HL-60 (cell line): ENCODE measurements at regions not wholly inside any gene's neighbourhood (a gene's known extent, or its start where the extent isn't known, plus 50 kb on each side); places are given as distances from the start of the nearest gene placed in this dataset.

ENCODE experiments used
- DNase-seq, 2 experiments: peaks; one replicate each; pipeline ENCODE4 v3.0.0-alpha.2; 2010 to 2020; ENCODE audit warnings: low read depth in 1 of 2, low spot score in 1 of 2
- H3K27ac ChIP-seq: fragments of 250-450 bp; sonication (Bioruptor Pico); replicated peaks from 2 replicates; pipeline ENCODE4 v1.5.1; 2020; ENCODE audit warnings: mild to moderate bottlenecking, moderate library complexity
- H3K27me3 ChIP-seq: fragments of 250-450 bp; sonication (Bioruptor Pico); 2 replicates; pipeline ENCODE4 v1.5.1; 2021; ENCODE audit warnings: mild to moderate bottlenecking, moderate library complexity; ENCODE audit not compliant: insufficient read depth, poor library complexity, severe bottlenecking
- H3K4me3 ChIP-seq: replicated peaks from 2 replicates; pipeline ENCODE4 v1.5.1; 2011; ENCODE audit warnings: mild to moderate bottlenecking, control low read depth, low read length; ENCODE audit not compliant: insufficient read depth
- CTCF ChIP-seq: IDR thresholded peaks from one replicate; pipeline ENCODE4 v1.5.1; 2011; ENCODE audit warnings: low read length, control low read depth, inconsistent platforms; ENCODE audit not compliant: insufficient read depth
- GABPA ChIP-seq: IDR thresholded peaks from 2 replicates; pipeline ENCODE4 v1.6.1; 2012; ENCODE audit warnings: low read depth
- POLR2AphosphoS5 ChIP-seq: IDR thresholded peaks from 2 replicates; pipeline ENCODE4 v1.6.1; 2012; ENCODE audit warnings: low read depth
- REST ChIP-seq: IDR thresholded peaks from 2 replicates; pipeline ENCODE4 v1.6.1; 2012; ENCODE audit warnings: low read depth; ENCODE audit not compliant: insufficient replicate concordance
- SPI1 ChIP-seq: IDR thresholded peaks from 2 replicates; pipeline ENCODE4 v1.6.1; 2012; ENCODE audit warnings: low read depth, mild to moderate bottlenecking, borderline replicate concordance

- H3K27ac ChIP-seq = no peak overlapping the region
- no peaks in the 10 kb centered on the region for H3K27me3 ChIP-seq
- no peak for DNase-seq
- no peak overlapping the region for H3K4me3 ChIP-seq
- TF ChIP-seq POLR2AphosphoS5 = no peak
- no peak for TF ChIP-seq CTCF
- no peak for TF ChIP-seq SPI1
- TF ChIP-seq GABPA = no peak
- no peak for TF ChIP-seq REST
Measured at GRCh38 chr4:22245294-22245693, 270.6 kb downstream of the ADGRA3 start.

GRCh38 chr4:22241415-22241814 lies 274.5 kb downstream of the ADGRA3 start:
- no peaks in the 10 kb centered on the region for H3K27me3 ChIP-seq
- no peak for TF ChIP-seq CTCF
- no peak for TF ChIP-seq SPI1
- no peak for TF ChIP-seq GABPA
- TF ChIP-seq POLR2AphosphoS5 = no peak
- TF ChIP-seq REST = no peak
- H3K4me3 ChIP-seq = no peak overlapping the region
- DNase-seq = no peak
- H3K27ac ChIP-seq = no peak overlapping the region

GRCh38 chr4:22240814-22241213 lies 275.1 kb downstream of the ADGRA3 start:
- Histone ChIP-seq H3K27ac (no peak overlapping the region), H3K4me3 (no peak overlapping the region), H3K27me3 (no peaks in the 10 kb centered on the region)
- no peak for TF ChIP-seq CTCF
- TF ChIP-seq GABPA = no peak
- no peak for TF ChIP-seq SPI1
- no peak for TF ChIP-seq POLR2AphosphoS5
- TF ChIP-seq REST = no peak
- no peak for DNase-seq
